ENCODE measurements at regions not wholly inside any gene's neighbourhood (a gene's known extent, or its start where the extent isn't known, plus 50 kb on each side); places are given as distances from the start of the nearest gene placed in this dataset.

- no peak for DNase-seq
- H3K56ac ChIP-seq (ENCODE audit: extremely low read depth, insufficient read depth, low read length) = no peak overlapping the region
- no peak overlapping the region for H4K91ac ChIP-seq (ENCODE audit: insufficient read depth, low read depth, low read length)
- no peak overlapping the region for H3K4me3 ChIP-seq (ENCODE audit: insufficient read depth, low read depth, low read length)
- H2BK120ac ChIP-seq (ENCODE audit: low read depth, low read length) = no peak overlapping the region
- no peaks in the 10 kb centered on the region for H3K9me1 ChIP-seq (ENCODE audit: insufficient read depth, low read length)
- WGBS, 2 experiments (ENCODE audit: extremely low coverage in 2 of 2, insufficient read length in 1 of 2) = 0% methylated on average over 1 of the region's 3 CpGs; no CpG with 5 or more reads in 1 of the 2 experiments
- no peak overlapping the region for H2AK5ac ChIP-seq (ENCODE audit: low read depth, low read length)
- H2AK9ac ChIP-seq (replicated peaks; ENCODE audit: low read depth, low read length, poor library complexity) = no peak overlapping the region
- H2AFZ ChIP-seq (replicated peaks; ENCODE audit: low read length, poor library complexity) = no peak overlapping the region
- TF ChIP-seq RAD21 (IDR thresholded peaks at IDR 0.05; ENCODE audit: low read length) = no peak
- TF ChIP-seq CEBPB (IDR thresholded peaks at IDR 0.05; ENCODE audit: low read depth, low read length) = no peak
- no peak for TF ChIP-seq MAFK (IDR thresholded peaks at IDR 0.05; ENCODE audit: low read depth, low read length)
- TF ChIP-seq USF2 (IDR thresholded peaks at IDR 0.05; ENCODE audit: low read depth, low read length) = no peak
- no peak for TF ChIP-seq MAZ (IDR thresholded peaks at IDR 0.05; ENCODE audit: borderline replicate concordance, low read depth, low read length)
- TF ChIP-seq ELK1 (IDR thresholded peaks at IDR 0.05; ENCODE audit: borderline replicate concordance, low read depth, low read length) = no peak
- TF ChIP-seq RCOR1 (IDR thresholded peaks at IDR 0.05; ENCODE audit: insufficient replicate concordance, low read length) = no peak
- in situ Hi-C loops (cut with MboI; ENCODE audit: low sequenced_read_pairs) (no loop called here), dilution Hi-C loops (cut with HindIII; ENCODE audit: low sequenced_read_pairs, unreplicated experiment) (no loop called here), intact Hi-C loops (cut with micrococcal nuclease) (no loop called here)
- H3K9ac ChIP-seq (ENCODE audit: low read depth, low read length) = no peak overlapping the region
- POLR2A ChIA-PET (ENCODE audit: unreplicated experiment) = no interaction called here
- H4K5ac ChIP-seq (ENCODE audit: low read depth, low read length) = no peak overlapping the region
- H4K8ac ChIP-seq (ENCODE audit: low read depth in 2 of 2, low read length in 2 of 2) = no peak overlapping the region
- H2BK5ac ChIP-seq (ENCODE audit: low read depth, low read length, poor library complexity, severe bottlenecking) = no peak overlapping the region
- BruUV-seq (replicated peaks) = no TSS peak
- H3K23ac ChIP-seq (ENCODE audit: low read depth, low read length) = no peak overlapping the region
- H4K20me1 ChIP-seq (ENCODE audit: insufficient read depth, low read length) = no peaks in the 10 kb centered on the region
- CTCF ChIA-PET = no interaction called here
- H3K4me1 ChIP-seq (ENCODE audit: control insufficient read depth, insufficient read depth, low read length) = no peaks in the 10 kb centered on the region
- no peaks in the 10 kb centered on the region for H3K27me3 ChIP-seq (ENCODE audit: control insufficient read depth, insufficient read depth, low read length)
- no peak overlapping the region for H3K18ac ChIP-seq (ENCODE audit: low read depth, low read length)
- no peak overlapping the region for H3K4me2 ChIP-seq (ENCODE audit: low read depth, low read length)
- no peak overlapping the region for H2BK20ac ChIP-seq (ENCODE audit: low read depth, low read length)
- no peak overlapping the region for H2BK15ac ChIP-seq (ENCODE audit: low read depth, low read length)
- no peak overlapping the region for H3K27ac ChIP-seq (ENCODE audit: insufficient read depth, low read length)
- H3K14ac ChIP-seq (replicated peaks; ENCODE audit: low read depth, low read length) = no peak overlapping the region
- no peaks in the 10 kb centered on the region for H3K79me1 ChIP-seq (ENCODE audit: low read depth in 1 of 2, low read length in 2 of 2)
- H3K36me3 ChIP-seq (ENCODE audit: control insufficient read depth, insufficient read depth, low read length) = no peaks in the 10 kb centered on the region
- peaks cover 2% of the 10 kb centered on the region; the same call in 1 of the 2 replicates for H3K9me3 ChIP-seq (ENCODE audit: control insufficient read depth, insufficient read depth, low read length)
- H3K4ac ChIP-seq (ENCODE audit: low read depth, low read length) = no peak overlapping the region
- no peak for ATAC-seq (ENCODE audit: low read depth)
Observed at GRCh38 chr3:182592747-182593146, 200.6 kb upstream of the ATP11B start.
